ENCODE measurements at regions not wholly inside any gene's neighbourhood (a gene's known extent, or its start where the extent isn't known, plus 50 kb on each side); places are given as distances from the start of the nearest gene placed in this dataset.

- TF ChIP-seq CTCF (IDR thresholded peaks at IDR 0.05 in 2 of 3, conservative IDR thresholded peaks at IDR 0.05 in 1 of 3; ENCODE audit: insufficient read depth in 2 of 3, low read depth in 1 of 3, low read length in 3 of 3) (no peak), POLR2AphosphoS5 (IDR thresholded peaks at IDR 0.05; ENCODE audit: control insufficient read depth, insufficient read depth, low read depth, low read length) (no peak), TAF1 (IDR thresholded peaks at IDR 0.05; ENCODE audit: control insufficient read depth, extremely low read depth, insufficient read depth, low read length, severe bottlenecking) (no peak)
These were observed 297.5 kb upstream of the COX7C start for GRCh38 chr5:86320266-86320665.
